ENCODE measurements at regions not wholly inside any gene's neighbourhood (a gene's known extent, or its start where the extent isn't known, plus 50 kb on each side); places are given as distances from the start of the nearest gene placed in this dataset.

- Mint-ChIP-seq H3K4me1 (no peaks in the 10 kb centered on the region), H3K27ac (no peak overlapping the region), H3K9me3 (peaks cover 8% of the 10 kb centered on the region), H3K4me3 (no peak overlapping the region), H3K36me3 (no peaks in the 10 kb centered on the region)
- ATAC-seq (no peak), DNase-seq (ENCODE audit: low spot score in 2 of 2) (no peak)
Observed at GRCh38 chr13:84192125-84192524, 309.9 kb upstream of the SLITRK1 start.

- Mint-ChIP-seq H3K4me1 (no peaks in the 10 kb centered on the region), H3K4me3 (no peak overlapping the region)
Observed at GRCh38 chr13:84191139-84191538, 308.9 kb upstream of the SLITRK1 start.

GRCh38 chr13:84187626-84188025 is 305.4 kb upstream of the SLITRK1 start:
- DNase-seq (ENCODE audit: low spot score in 2 of 2) (no peak), ATAC-seq (no peak)
- H3K27ac Mint-ChIP-seq, result no peak overlapping the region
- no peaks in the 10 kb centered on the region for H3K9me3 Mint-ChIP-seq
- no peak overlapping the region for H3K4me3 Mint-ChIP-seq
- H3K36me3 Mint-ChIP-seq, result no peaks in the 10 kb centered on the region
- H3K4me1 Mint-ChIP-seq, result no peaks in the 10 kb centered on the region

More at GRCh38 chr13:84191139-84191538, 308.9 kb upstream of the SLITRK1 start:
- DNase-seq (ENCODE audit: low spot score in 2 of 2) (no peak), ATAC-seq (no peak)
- Mint-ChIP-seq H3K36me3 (no peaks in the 10 kb centered on the region), H3K27ac (no peak overlapping the region), H3K9me3 (peaks cover 6% of the 10 kb centered on the region)

GRCh38 chr13:84139561-84140158 is 257.4 kb upstream of the SLITRK1 start:
- no peaks in the 10 kb centered on the region for H3K36me3 Mint-ChIP-seq
- H3K4me1 Mint-ChIP-seq, result peaks cover 25% of the 10 kb centered on the region
- no peak for DNase-seq (ENCODE audit: low spot score in 2 of 2)
- ATAC-seq, result no peak
- H3K27ac Mint-ChIP-seq, result no peak overlapping the region
- no peak overlapping the region for H3K4me3 Mint-ChIP-seq
- H3K9me3 Mint-ChIP-seq, result no peaks in the 10 kb centered on the region

- peak; percentile 99 for ATAC-seq
- H3K9me3 Mint-ChIP-seq, result no peaks in the 10 kb centered on the region
- no peaks in the 10 kb centered on the region for H3K36me3 Mint-ChIP-seq
- peak overlapping the region; percentile 34 for H3K4me3 Mint-ChIP-seq
- peaks cover 25% of the 10 kb centered on the region for H3K4me1 Mint-ChIP-seq
- H3K27ac Mint-ChIP-seq, result peak overlapping the region; percentile 54
- DNase-seq (ENCODE audit: low spot score in 2 of 2), result peak; percentile 22 to 67
Observed at GRCh38 chr13:84137292-84137691, 255.0 kb upstream of the SLITRK1 start.

- ATAC-seq, result peak; percentile 87
Observed at GRCh38 chr13:84136582-84136981, 254.3 kb upstream of the SLITRK1 start.

GRCh38 chr13:84132491-84132890 is 250.2 kb upstream of the SLITRK1 start:
- DNase-seq (ENCODE audit: low spot score in 2 of 2) (no peak), ATAC-seq (no peak)
- Mint-ChIP-seq H3K9me3 (no peaks in the 10 kb centered on the region), H3K4me1 (peaks cover 17% of the 10 kb centered on the region), H3K27ac (no peak overlapping the region), H3K4me3 (no peak overlapping the region), H3K36me3 (no peaks in the 10 kb centered on the region)

More at GRCh38 chr13:84136582-84136981, 254.3 kb upstream of the SLITRK1 start:
- DNase-seq (ENCODE audit: low spot score in 2 of 2), result no peak
- Mint-ChIP-seq H3K36me3 (no peaks in the 10 kb centered on the region), H3K4me3 (peak overlapping the region; percentile 34), H3K9me3 (no peaks in the 10 kb centered on the region), H3K27ac (peak overlapping the region; percentile 54), H3K4me1 (peaks cover 25% of the 10 kb centered on the region)

GRCh38 chr13:84131249-84131648 is 249.0 kb upstream of the SLITRK1 start:
- H3K36me3 Mint-ChIP-seq, result no peaks in the 10 kb centered on the region
- DNase-seq (ENCODE audit: low spot score in 2 of 2) (no peak), ATAC-seq (no peak)
- no peak overlapping the region for H3K4me3 Mint-ChIP-seq
- no peaks in the 10 kb centered on the region for H3K9me3 Mint-ChIP-seq
- no peak overlapping the region for H3K27ac Mint-ChIP-seq
- H3K4me1 Mint-ChIP-seq, result peaks cover 14% of the 10 kb centered on the region

GRCh38 chr13:84130495-84131114 is 248.3 kb upstream of the SLITRK1 start:
- Mint-ChIP-seq H3K36me3 (no peaks in the 10 kb centered on the region), H3K4me1 (peaks cover 9% of the 10 kb centered on the region), H3K4me3 (no peak overlapping the region), H3K9me3 (no peaks in the 10 kb centered on the region), H3K27ac (no peak overlapping the region)
- DNase-seq (ENCODE audit: low spot score in 2 of 2), result no peak
- ATAC-seq, result no peak

- Mint-ChIP-seq H3K4me1 (peaks cover 9% of the 10 kb centered on the region), H3K9me3 (no peaks in the 10 kb centered on the region), H3K36me3 (no peaks in the 10 kb centered on the region), H3K27ac (no peak overlapping the region), H3K4me3 (no peak overlapping the region)
- ATAC-seq, result no peak
- no peak for DNase-seq (ENCODE audit: low spot score in 2 of 2)
Observed at GRCh38 chr13:84129966-84130365, 247.7 kb upstream of the SLITRK1 start.

- H3K9me3 Mint-ChIP-seq, result no peaks in the 10 kb centered on the region
- DNase-seq (ENCODE audit: low spot score in 2 of 2) (no peak), ATAC-seq (no peak)
- peaks cover 9% of the 10 kb centered on the region for H3K4me1 Mint-ChIP-seq
- H3K4me3 Mint-ChIP-seq, result no peak overlapping the region
- H3K36me3 Mint-ChIP-seq, result no peaks in the 10 kb centered on the region
- no peak overlapping the region for H3K27ac Mint-ChIP-seq
Observed at GRCh38 chr13:84127597-84128128, 245.4 kb upstream of the SLITRK1 start.

GRCh38 chr13:84126671-84127171 is 244.4 kb upstream of the SLITRK1 start:
- no peaks in the 10 kb centered on the region for H3K36me3 Mint-ChIP-seq
- H3K9me3 Mint-ChIP-seq, result no peaks in the 10 kb centered on the region
- H3K4me1 Mint-ChIP-seq, result peaks cover 9% of the 10 kb centered on the region
- DNase-seq (ENCODE audit: low spot score in 2 of 2), result peak in 1 of 2 donors; percentile 58
- ATAC-seq, result peak; percentile 97
- no peak overlapping the region for H3K27ac Mint-ChIP-seq
- no peak overlapping the region for H3K4me3 Mint-ChIP-seq

- peaks cover 1% of the 10 kb centered on the region for H3K4me1 Mint-ChIP-seq
- H3K4me3 Mint-ChIP-seq, result no peak overlapping the region
- H3K36me3 Mint-ChIP-seq, result no peaks in the 10 kb centered on the region
- no peaks in the 10 kb centered on the region for H3K9me3 Mint-ChIP-seq
- ATAC-seq (no peak), DNase-seq (ENCODE audit: low spot score in 2 of 2) (no peak)
- no peak overlapping the region for H3K27ac Mint-ChIP-seq
Observed at GRCh38 chr13:84121456-84121855, 239.2 kb upstream of the SLITRK1 start.

GRCh38 chr13:84118839-84119409 is 236.7 kb upstream of the SLITRK1 start:
- no peak overlapping the region for H3K4me3 Mint-ChIP-seq
- H3K36me3 Mint-ChIP-seq, result no peaks in the 10 kb centered on the region
- H3K9me3 Mint-ChIP-seq, result no peaks in the 10 kb centered on the region
- H3K27ac Mint-ChIP-seq, result no peak overlapping the region
- H3K4me1 Mint-ChIP-seq, result no peaks in the 10 kb centered on the region
- DNase-seq (ENCODE audit: low spot score in 2 of 2) (no peak), ATAC-seq (no peak)

- H3K9me3 Mint-ChIP-seq, result no peaks in the 10 kb centered on the region
- no peaks in the 10 kb centered on the region for H3K4me1 Mint-ChIP-seq
- DNase-seq (ENCODE audit: low spot score in 2 of 2), result no peak
- ATAC-seq, result no peak
- H3K4me3 Mint-ChIP-seq, result no peak overlapping the region
- no peak overlapping the region for H3K27ac Mint-ChIP-seq
- H3K36me3 Mint-ChIP-seq, result no peaks in the 10 kb centered on the region
Observed at GRCh38 chr13:84098273-84098672, 216.0 kb upstream of the SLITRK1 start.

- ATAC-seq (no peak), DNase-seq (ENCODE audit: low spot score in 2 of 2) (no peak)
- H3K4me3 Mint-ChIP-seq, result no peak overlapping the region
- no peak overlapping the region for H3K27ac Mint-ChIP-seq
- no peaks in the 10 kb centered on the region for H3K4me1 Mint-ChIP-seq
- no peaks in the 10 kb centered on the region for H3K9me3 Mint-ChIP-seq
- H3K36me3 Mint-ChIP-seq, result no peaks in the 10 kb centered on the region
Observed at GRCh38 chr13:84097148-84097547, 214.9 kb upstream of the SLITRK1 start.
